GM18868 (cell line): ENCODE measurements at regions not wholly inside any gene's neighbourhood (a gene's known extent, or its start where the extent isn't known, plus 50 kb on each side); places are given as distances from the start of the nearest gene placed in this dataset.

ENCODE experiments used
- ATAC-seq: cut with Tn5 transposase; IDR thresholded peaks from one replicate; pipeline ENCODE4 v1.9.1; 2021; ENCODE audit warnings: mild to moderate bottlenecking, moderate library complexity; ENCODE audit not compliant: unreplicated experiment

DNA sequence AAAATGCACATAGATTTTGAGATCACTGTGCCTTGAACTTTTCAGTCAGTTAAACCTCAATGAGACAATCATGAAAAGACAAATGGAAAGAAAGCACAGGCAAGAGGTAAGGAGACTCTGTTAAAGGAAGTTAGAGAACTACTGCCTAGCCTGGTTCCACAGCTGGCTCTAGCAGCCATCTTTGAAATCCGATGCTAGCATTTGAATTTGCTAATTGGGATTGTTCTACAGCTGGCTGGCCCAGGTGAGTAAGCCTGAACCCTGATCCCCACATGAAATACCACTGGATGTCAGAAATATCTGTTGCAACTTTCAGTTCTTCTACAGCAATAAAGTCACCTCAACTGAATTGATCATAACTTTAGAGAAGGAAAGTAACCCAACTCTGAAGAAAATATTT lies 315.2 kb upstream of the CHAC2 start:
- no peak for ATAC-seq

- no peak for ATAC-seq
Observed at GRCh38 chr2:53450923-53451322, 316.7 kb upstream of the CHAC2 start.

GRCh38 chr2:53448591-53448990 lies 319.0 kb upstream of the CHAC2 start:
- ATAC-seq = no peak

GRCh38 chr2:53448086-53448485 lies 319.5 kb upstream of the CHAC2 start:
- ATAC-seq = no peak

DNA sequence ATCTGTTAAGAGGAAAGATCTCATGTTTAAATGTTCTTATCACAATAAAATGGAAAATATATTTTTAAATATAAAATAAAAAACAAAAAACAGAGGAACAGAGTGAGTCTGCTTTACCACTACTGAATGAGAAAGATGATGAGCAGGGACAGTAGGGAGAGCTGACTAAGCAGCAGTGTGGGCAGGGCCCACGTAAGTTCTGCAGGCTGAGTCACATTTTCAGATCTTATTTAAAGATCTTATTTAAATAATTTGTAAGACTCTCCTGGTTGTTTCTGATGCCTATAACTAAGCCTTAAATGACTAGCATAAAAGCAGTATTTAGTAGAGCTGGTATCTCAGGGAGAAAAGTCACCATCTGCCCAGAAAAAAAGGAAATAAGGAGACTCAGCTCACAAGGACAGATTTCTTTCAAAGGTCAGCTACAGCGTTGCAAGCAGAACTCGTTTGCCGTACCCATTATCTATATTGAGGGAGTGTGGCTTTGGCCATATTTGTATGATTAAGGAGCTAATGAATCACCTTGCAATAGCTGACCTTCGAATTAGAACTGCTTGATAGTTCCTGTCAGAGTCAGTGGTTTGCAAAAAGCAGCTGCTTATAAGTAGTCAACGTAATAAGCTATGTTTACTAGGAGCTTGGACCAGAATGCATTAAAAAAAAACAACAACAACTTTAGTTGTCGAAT lies 322.1 kb upstream of the CHAC2 start:
- ATAC-seq = peak; percentile 74

DNA sequence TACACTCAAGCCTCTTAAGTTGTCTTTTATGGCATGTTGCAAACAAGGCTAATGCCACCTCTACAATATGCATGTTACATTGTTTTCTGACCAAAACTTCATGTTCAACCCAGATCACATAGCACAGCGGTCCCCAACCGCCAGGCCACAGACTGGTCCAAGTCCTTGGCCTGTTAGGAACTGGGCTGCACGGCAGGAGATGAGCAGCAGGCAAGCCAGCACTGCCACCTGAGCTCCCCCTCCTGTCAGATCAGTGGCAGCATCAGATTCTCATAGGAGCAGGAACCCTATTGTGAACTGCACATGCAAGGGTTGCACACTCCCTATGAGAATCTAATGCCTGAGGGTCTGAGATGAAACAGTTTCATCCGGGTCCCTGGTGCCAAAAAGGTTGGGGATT lies 324.8 kb upstream of the CHAC2 start:
- ATAC-seq = peak; percentile 33

DNA sequence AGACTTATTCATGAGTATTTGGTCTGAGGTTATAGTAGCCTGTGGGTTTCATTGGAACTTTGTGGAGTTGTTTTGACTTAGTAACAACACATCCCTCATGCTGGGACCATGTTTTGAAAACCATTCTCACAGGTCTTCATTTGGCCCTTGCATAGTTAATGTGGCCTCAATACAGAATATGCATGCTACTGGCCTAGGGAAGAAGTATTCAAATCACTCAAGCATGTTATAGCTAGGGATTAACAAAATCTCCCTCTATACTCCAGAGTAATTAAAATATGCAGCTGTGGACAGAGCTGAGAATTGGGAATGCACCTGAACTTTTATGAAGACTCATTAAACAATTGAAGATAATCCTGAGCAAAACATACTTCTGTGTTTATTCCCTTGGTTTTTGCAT lies 325.5 kb upstream of the CHAC2 start:
- no peak for ATAC-seq

- no peak for ATAC-seq
Observed at GRCh38 chr2:53438692-53439091, 328.9 kb upstream of the CHAC2 start.

DNA sequence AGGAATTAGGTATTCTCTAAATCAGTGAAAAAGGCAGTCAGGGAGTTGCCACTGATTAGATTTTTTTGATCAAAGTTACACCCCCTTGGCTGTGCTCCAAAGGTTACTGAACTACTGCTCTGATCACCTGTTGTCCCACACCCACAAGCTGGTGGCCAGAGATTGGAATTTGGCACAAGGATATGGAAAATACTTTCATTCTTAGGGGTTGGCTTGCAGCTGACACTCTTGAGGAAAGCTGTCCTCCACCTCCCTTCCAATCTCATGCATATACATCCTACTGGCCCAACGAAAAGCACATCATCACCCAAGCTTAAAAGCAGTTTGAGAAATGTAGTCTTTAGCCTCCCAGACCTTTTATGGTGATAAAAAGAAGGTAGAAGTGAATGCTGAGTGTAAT lies 329.5 kb upstream of the CHAC2 start:
- ATAC-seq = no peak

- ATAC-seq = no peak
Observed at GRCh38 chr2:53437371-53437770, 330.2 kb upstream of the CHAC2 start.

DNA sequence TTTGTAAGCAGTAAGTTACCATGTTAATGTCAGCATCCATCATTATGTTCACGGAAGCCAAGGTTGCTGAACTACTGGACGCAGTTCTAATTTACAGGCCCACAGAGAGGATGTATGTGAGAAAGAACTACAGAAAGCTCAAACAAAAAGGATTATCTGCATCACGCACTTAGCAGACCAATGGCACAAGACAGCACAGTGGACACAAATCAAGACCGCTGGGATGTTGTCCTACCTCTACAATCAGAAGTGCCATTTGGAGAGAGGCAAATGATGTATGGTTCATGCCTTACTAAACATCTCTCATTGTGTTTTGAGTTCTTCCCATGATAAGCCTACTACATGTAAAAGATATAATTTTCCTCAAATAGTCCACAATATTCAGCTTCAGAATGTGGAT lies 330.7 kb upstream of the CHAC2 start:
- ATAC-seq = no peak

DNA sequence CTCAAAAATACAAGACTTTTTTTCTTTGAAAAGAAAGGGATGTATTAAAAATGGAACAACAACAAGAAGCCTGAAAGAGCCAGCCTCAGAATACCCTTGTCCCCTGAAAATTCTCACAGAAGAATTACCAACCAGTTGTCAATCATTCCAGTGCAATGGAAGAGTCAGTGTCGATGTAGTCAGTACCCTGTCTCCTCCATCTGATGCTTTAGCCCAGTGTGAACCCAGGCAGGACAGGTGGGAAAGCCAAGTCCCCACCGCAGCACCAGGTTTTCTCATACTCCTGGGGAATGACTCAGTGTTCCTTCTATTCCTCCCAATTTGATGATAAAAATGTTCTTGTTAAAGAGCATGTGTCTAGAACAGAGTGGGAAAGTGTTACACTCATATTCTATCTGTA lies 332.0 kb upstream of the CHAC2 start:
- no peak for ATAC-seq

DNA sequence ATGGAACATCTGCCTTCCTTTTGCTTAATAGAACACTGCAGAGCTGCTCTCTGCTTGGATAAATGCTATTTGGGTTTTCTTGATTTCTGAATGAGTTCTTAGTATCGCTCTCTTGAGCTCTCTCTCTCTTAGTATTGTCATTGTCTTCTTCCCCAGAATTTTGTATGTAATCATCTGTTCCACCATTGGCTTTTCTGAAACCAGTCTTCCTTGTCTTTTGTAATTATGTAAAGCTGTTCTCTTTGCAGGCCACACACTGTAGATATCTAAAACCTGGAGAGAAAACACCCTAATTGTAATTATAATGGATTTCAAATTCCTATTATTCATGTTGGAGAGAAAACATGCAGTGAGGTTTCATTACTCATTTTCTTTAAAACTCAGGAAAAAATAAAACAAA lies 333.1 kb upstream of the CHAC2 start:
- ATAC-seq = no peak

- no peak for ATAC-seq
Observed at GRCh38 chr2:53432936-53433335, 334.7 kb upstream of the CHAC2 start.

DNA sequence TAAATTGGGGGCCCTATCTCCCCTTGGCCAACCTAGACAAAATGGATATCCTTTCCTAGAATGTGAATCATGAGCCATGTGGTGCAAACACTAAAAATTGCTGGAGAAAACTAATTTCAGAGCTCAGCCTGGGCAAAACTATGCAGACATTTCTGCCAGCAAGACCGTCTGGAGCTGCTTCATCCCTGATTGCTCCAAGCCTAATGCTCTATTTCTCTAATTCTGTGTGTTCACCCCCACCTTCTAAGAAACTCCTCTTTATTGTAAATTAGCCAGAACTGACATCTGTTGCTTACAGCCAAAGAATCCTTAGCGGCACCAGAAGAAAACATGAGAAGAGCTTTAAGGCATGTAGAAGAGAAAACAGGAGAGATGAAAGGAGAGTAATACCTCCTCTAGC lies 337.7 kb upstream of the CHAC2 start:
- ATAC-seq = no peak

DNA sequence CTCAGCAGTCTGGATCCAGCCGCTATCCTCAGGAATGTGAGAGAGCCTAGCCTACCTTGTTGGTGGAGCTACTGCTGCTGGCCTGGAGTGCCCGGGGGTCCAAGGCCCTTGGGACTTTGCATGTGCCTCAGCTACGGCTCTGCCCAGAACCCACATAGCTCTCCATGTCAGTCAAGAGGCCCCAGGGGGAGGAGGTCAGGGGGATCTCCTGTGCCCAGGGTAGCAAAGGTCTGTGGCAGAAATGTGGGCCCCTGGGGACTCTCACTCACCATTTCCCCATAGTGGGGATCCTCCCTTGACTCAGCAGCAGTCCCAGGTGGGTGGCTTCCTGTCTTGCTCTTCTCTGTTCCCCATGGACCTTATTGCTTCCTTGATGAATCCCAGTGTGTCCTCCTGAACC lies 342.7 kb upstream of the CHAC2 start:
- ATAC-seq = peak; percentile 69

DNA sequence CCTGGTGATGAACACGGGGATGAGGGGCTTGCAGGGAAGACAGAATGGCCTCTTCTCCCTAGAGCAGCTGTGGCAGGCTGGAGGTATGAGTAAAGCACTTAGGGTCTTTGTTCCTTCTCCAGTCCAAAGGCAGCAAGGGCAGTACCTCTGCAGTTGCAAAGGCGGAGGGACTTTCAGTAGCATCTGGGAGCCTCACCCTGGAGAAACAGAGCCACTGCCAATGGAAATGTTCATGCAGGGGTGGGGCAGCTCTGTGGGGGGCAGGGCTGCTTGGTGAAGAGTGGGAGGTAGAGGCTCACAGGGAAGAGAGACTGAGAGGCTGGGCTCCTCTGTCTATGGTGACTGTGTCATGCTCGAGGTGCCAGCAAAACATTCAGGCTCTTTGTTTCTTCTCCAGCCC lies 344.1 kb upstream of the CHAC2 start:
- ATAC-seq = no peak

GRCh38 chr2:53422979-53423378 lies 344.6 kb upstream of the CHAC2 start:
- peak; percentile 76 for ATAC-seq

- ATAC-seq = no peak
Observed at GRCh38 chr2:53417385-53417784, 350.2 kb upstream of the CHAC2 start.

GRCh38 chr2:53407363-53408080 lies 360.1 kb upstream of the CHAC2 start:
- ATAC-seq = no peak

DNA sequence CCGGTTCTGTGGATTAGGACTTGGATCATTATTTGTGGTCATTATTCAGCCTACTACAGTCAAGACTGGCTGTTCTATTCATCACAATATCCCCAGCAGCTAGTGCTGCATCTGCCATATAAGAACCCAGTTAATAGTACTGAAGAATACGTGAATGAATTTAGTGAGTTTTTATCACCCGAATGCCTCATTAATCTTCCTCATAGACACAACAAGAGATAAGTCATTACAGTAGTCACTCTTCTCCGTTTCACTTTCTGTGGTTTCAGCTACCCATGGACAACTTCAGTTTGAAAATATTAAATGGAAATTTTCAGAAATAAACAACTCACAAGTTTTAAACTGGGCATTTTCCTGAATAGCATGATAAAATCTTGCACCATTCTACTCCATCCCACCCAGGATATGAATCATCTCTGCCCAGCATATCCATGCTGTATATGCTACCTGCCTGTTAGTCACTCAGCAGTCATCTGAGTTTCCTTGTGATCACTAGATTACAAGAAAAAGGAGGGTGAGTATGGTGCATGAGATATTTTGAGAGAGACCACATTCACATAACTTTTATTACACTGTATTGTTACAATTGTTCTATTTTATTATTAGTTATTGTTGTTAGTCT lies 363.7 kb upstream of the CHAC2 start:
- ATAC-seq = peak; percentile 76

DNA sequence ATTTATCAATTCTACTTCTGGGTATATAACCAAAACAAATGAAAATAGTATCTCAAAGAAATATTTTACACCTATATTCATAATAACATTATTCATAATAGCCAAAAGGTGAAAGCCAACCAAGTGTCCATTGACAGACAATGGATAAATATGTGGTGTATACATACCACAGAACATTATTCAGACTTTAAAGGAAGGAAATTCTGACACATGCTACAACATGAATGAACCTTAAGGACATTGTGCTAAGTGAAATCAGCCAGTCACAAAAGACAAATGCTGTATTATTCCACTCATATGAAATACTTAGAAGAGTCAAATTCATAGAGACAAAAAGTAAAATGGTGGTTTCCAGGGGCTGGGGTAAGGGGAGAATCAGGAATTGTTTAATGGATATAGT lies 370.5 kb upstream of the CHAC2 start:
- ATAC-seq = no peak
